Spleen (tissue), 11 donors: ENCODE measurements at regions not wholly inside any gene's neighbourhood (a gene's known extent, or its start where the extent isn't known, plus 50 kb on each side); places are given as distances from the start of the nearest gene placed in this dataset.

Experiments used
- DNase-seq: peaks from one replicate; pipeline ENCODE4 v3.0.0-alpha.2; 2020
- H3K27ac ChIP-seq, 8 donors: fragments of 200-600 bp; sonication (generic) in 7 of 8; 1 replicate in 4 of 8; 2 replicates in 4 of 8; pipeline versions ENCODE4 v1.5.0 to v1.8.0; 2016 to 2021; ENCODE audit warnings: inconsistent platforms in 4 of 8, mild to moderate bottlenecking in 4 of 8, moderate library complexity in 1 of 8
- H3K27me3 ChIP-seq, 7 donors: fragments of 200-600 bp; sonication (generic) in 6 of 7; replicated peaks in 1 of 7; 1 replicate in 4 of 7; 2 replicates in 3 of 7; pipeline versions ENCODE4 v1.5.0 to v1.8.0; 2016 to 2021; ENCODE audit warnings: inconsistent platforms in 3 of 7, mild to moderate bottlenecking in 1 of 7
- H3K36me3 ChIP-seq, 6 donors: fragments of 200-600 bp; sonication (generic) in 5 of 6; 1 replicate in 4 of 6; 2 replicates in 2 of 6; pipeline versions ENCODE4 v1.5.0 to v1.8.0; 2016 to 2021; ENCODE audit warnings: inconsistent platforms in 2 of 6
- H3K4me1 ChIP-seq, 6 donors: fragments of 200-600 bp; sonication (generic) in 5 of 6; 1 replicate in 3 of 6; 2 replicates in 3 of 6; pipeline versions ENCODE4 v1.5.0 to v1.8.0; 2016 to 2021; ENCODE audit warnings: inconsistent platforms in 3 of 6
- H3K4me3 ChIP-seq, 8 donors: fragments of 200-600 bp; sonication (generic) in 7 of 8; 1 replicate in 4 of 8; 2 replicates in 4 of 8; pipeline versions ENCODE4 v1.5.0 to v1.8.0; 2016 to 2021; ENCODE audit warnings: inconsistent platforms in 4 of 8, mild to moderate bottlenecking in 4 of 8, moderate library complexity in 2 of 8
- H3K9me3 ChIP-seq, 8 donors: fragments of 200-600 bp; sonication (generic) in 7 of 8; 1 replicate in 4 of 8; 2 replicates in 4 of 8; pipeline versions ENCODE4 v1.5.0 to v1.8.0; 2016 to 2021; ENCODE audit warnings: inconsistent platforms in 4 of 8
- POLR2A ChIP-seq, 3 donors: fragments of 450-650 bp; IDR thresholded peaks; one replicate each; pipeline ENCODE4 v1.5.1; 2017; ENCODE audit warnings: antibody characterized with exemption in 3 of 3, mild to moderate bottlenecking in 1 of 3
- POLR2AphosphoS5 ChIP-seq, 3 donors: sonication (generic); formaldehyde crosslinking; IDR thresholded peaks; one replicate each; pipeline ENCODE4 v1.5.1; 2017; ENCODE audit warnings: antibody characterized with exemption in 3 of 3
- WGBS, 5 donors: extraction: QIAGEN DNeasy Blood & Tissue Kit in 3 of 5; methylation state at CpG; one replicate each; pipeline versions ENCODE4 v1.1.5 to v1.1.7; 2013 to 2018; 5-methylcytosine and 5-hydroxymethylcytosine counted together
- intact Hi-C: fragments of 100-400 bp; cut with DNase I; formaldehyde crosslinking; loops from one replicate; pipeline ENCODE4 v1.15.0; 2023; ENCODE audit warnings: low total_unique reads
- TF ChIP-seq, protein P1 (sequence below), 11 experiments: fragments of 200-600 bp in 7 of 11; fragments of 450-650 bp in 4 of 11; sonication (generic) in 4 of 11; IDR thresholded peaks in 8 of 11; conservative IDR thresholded peaks in 3 of 11; 1 replicate in 7 of 11; 2 replicates in 4 of 11; pipeline versions ENCODE4 v1.4.0 to v1.8.0; 2016 to 2021; ENCODE audit warnings: antibody characterized with exemption in 11 of 11, inconsistent platforms in 4 of 11, mild to moderate bottlenecking in 1 of 11
- donor health status: healthy with polysubstance abuse.
- donor health status: DM: no; HTN: no; CAD: no; lungs with moderate emphysema.
- donor health status: DM: no; HTN: no; CAD: no.
- donor health status: Bipolar disorder and iron deficiency.
- donor health status: healthy.
- donor health status: DM: no; HTN: no; CAD: no.
- donor health status: DM: yes; HTN: yes; CAD: no.

- Histone ChIP-seq H3K36me3 (no peaks in the 10 kb centered on the region), H3K9me3 (peaks cover 0 to 3% (median 0%) of the 10 kb centered on the region in 8 donors), H3K4me1 (no peaks in the 10 kb centered on the region), H3K27ac (no peak overlapping the region), H3K4me3 (no peak overlapping the region), H3K27me3 (no peaks in the 10 kb centered on the region)
- no peak for DNase-seq
- TF ChIP-seq POLR2A (IDR thresholded peaks at IDR 0.05) (no peak), POLR2AphosphoS5 (IDR thresholded peaks at IDR 0.05) (no peak)
- TF ChIP-seq, protein P1, sequence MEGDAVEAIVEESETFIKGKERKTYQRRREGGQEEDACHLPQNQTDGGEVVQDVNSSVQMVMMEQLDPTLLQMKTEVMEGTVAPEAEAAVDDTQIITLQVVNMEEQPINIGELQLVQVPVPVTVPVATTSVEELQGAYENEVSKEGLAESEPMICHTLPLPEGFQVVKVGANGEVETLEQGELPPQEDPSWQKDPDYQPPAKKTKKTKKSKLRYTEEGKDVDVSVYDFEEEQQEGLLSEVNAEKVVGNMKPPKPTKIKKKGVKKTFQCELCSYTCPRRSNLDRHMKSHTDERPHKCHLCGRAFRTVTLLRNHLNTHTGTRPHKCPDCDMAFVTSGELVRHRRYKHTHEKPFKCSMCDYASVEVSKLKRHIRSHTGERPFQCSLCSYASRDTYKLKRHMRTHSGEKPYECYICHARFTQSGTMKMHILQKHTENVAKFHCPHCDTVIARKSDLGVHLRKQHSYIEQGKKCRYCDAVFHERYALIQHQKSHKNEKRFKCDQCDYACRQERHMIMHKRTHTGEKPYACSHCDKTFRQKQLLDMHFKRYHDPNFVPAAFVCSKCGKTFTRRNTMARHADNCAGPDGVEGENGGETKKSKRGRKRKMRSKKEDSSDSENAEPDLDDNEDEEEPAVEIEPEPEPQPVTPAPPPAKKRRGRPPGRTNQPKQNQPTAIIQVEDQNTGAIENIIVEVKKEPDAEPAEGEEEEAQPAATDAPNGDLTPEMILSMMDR (IDR thresholded peaks at IDR 0.05 in 8 of 11, conservative IDR thresholded peaks at IDR 0.05 in 3 of 11): no peak
- intact Hi-C loops: no loop called here
- WGBS, 5 donors: 42 to 88% (median 68%) methylated on average over 2 of the region's 2 CpGs
These were observed 1171.7 kb upstream of the LRRTM3 start for GRCh38 chr10:65754112-65754511.

DNA sequence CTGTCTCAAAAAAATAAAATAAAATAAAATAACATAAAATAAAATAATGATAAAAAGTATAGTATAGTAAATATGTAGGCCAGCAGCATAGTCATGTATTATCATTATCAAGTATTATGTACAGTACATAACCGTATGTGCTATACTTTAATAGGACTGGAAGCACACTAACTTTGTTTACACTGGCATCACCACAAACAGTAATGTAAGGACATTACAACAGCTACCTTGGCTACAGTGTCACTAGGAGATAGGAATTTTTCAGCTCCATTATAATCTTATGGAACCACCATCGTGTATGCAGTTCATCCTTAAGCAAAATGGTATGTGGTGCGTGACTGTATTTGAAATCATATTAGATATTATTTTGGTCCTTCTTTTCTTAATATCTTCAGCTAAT lies 1163.5 kb upstream of the LRRTM3 start:
- 85 to 97% (median 95%) methylated on average over 3 of the region's 3 CpGs for WGBS, 5 donors
- TF ChIP-seq POLR2AphosphoS5 (IDR thresholded peaks at IDR 0.05): no peak
- TF ChIP-seq POLR2A (IDR thresholded peaks at IDR 0.05): no peak
- TF ChIP-seq, protein P1 (IDR thresholded peaks at IDR 0.05 in 8 of 11, conservative IDR thresholded peaks at IDR 0.05 in 3 of 11): no peak

DNA sequence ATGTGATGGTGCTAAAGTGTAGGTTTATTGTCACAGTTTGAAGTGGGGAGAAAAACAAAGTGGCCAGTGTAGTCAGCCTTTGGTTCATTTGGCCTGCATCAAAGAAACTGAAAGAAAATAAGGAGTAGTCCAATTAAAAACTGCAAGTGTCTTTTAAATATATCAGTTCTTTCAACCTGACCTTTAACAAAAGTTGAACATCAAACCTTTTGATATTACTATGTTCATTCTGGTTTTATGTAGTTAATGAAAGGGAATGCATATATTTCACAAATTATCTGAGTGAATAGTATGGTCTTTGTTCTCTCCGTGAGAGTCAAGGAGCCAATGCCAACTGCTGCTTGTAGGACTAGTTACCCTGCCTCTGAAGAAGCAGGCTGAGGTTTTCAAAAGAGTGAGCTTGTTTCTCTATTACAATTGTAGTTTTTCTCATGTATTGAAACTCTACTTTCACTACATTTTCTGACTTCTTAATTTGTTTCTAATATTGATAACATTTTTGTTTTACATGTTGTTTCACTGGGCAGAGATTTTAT lies 1160.8 kb upstream of the LRRTM3 start:
- Histone ChIP-seq H3K36me3 (no peaks in the 10 kb centered on the region), H3K27ac (no peak overlapping the region), H3K9me3 (peaks cover 0 to 15% (median 0%) of the 10 kb centered on the region in 8 donors), H3K4me3 (no peak overlapping the region), H3K27me3 (no peaks in the 10 kb centered on the region), H3K4me1 (no peaks in the 10 kb centered on the region)
- no peak for DNase-seq
- WGBS, 5 donors: 82 to 100% (median 93%) methylated on average over 1 of the region's 1 CpG
- intact Hi-C loops: no loop called here
- TF ChIP-seq, protein P1 (IDR thresholded peaks at IDR 0.05 in 8 of 11, conservative IDR thresholded peaks at IDR 0.05 in 3 of 11): no peak
- TF ChIP-seq POLR2AphosphoS5 (IDR thresholded peaks at IDR 0.05) (no peak), POLR2A (IDR thresholded peaks at IDR 0.05) (no peak)

More for the DNA sequence above, 1163.5 kb upstream of the LRRTM3 start:
- no peak overlapping the region for H3K4me3 ChIP-seq
- no peak for DNase-seq
- H3K4me1 ChIP-seq: no peaks in the 10 kb centered on the region
- H3K27me3 ChIP-seq: no peaks in the 10 kb centered on the region
- intact Hi-C loops: no loop called here
- no peaks in the 10 kb centered on the region for H3K36me3 ChIP-seq
- peaks cover 0 to 13% (median 0%) of the 10 kb centered on the region in 8 donors for H3K9me3 ChIP-seq
- H3K27ac ChIP-seq: no peak overlapping the region

- Histone ChIP-seq H3K27me3 (no peaks in the 10 kb centered on the region), H3K36me3 (no peaks in the 10 kb centered on the region), H3K27ac (no peak overlapping the region), H3K9me3 (peaks cover 0 to 16% (median 3%) of the 10 kb centered on the region in 8 donors), H3K4me3 (no peak overlapping the region), H3K4me1 (no peaks in the 10 kb centered on the region)
- no peak for TF ChIP-seq POLR2AphosphoS5 (IDR thresholded peaks at IDR 0.05)
- no peak for TF ChIP-seq POLR2A (IDR thresholded peaks at IDR 0.05)
- TF ChIP-seq, protein P1 (IDR thresholded peaks at IDR 0.05 in 8 of 11, conservative IDR thresholded peaks at IDR 0.05 in 3 of 11): no peak
- no peak for DNase-seq
- intact Hi-C loops: no loop called here
- WGBS, 5 donors: 16 to 81% (median 72%) methylated on average over 1 of the region's 1 CpG
These were observed 1156.0 kb upstream of the LRRTM3 start for GRCh38 chr10:65769828-65770227.
